ENCODE measurements at regions not wholly inside any gene's neighbourhood (a gene's known extent, or its start where the extent isn't known, plus 50 kb on each side); places are given as distances from the start of the nearest gene placed in this dataset.

- Mint-ChIP-seq H3K9me3 (ENCODE audit: unreplicated experiment) (peaks cover 4% of the 10 kb centered on the region), H3K36me3 (ENCODE audit: unreplicated experiment) (peaks cover 4% of the 10 kb centered on the region), H3K4me3 (ENCODE audit: unreplicated experiment) (no peak overlapping the region), H3K4me1 (ENCODE audit: low read depth, unreplicated experiment) (no peaks in the 10 kb centered on the region), H3K27me3 (ENCODE audit: unreplicated experiment) (no peaks in the 10 kb centered on the region), H3K27ac (ENCODE audit: unreplicated experiment) (no peak overlapping the region)
- DNase-seq: no peak
- TF ChIP-seq, protein P1, sequence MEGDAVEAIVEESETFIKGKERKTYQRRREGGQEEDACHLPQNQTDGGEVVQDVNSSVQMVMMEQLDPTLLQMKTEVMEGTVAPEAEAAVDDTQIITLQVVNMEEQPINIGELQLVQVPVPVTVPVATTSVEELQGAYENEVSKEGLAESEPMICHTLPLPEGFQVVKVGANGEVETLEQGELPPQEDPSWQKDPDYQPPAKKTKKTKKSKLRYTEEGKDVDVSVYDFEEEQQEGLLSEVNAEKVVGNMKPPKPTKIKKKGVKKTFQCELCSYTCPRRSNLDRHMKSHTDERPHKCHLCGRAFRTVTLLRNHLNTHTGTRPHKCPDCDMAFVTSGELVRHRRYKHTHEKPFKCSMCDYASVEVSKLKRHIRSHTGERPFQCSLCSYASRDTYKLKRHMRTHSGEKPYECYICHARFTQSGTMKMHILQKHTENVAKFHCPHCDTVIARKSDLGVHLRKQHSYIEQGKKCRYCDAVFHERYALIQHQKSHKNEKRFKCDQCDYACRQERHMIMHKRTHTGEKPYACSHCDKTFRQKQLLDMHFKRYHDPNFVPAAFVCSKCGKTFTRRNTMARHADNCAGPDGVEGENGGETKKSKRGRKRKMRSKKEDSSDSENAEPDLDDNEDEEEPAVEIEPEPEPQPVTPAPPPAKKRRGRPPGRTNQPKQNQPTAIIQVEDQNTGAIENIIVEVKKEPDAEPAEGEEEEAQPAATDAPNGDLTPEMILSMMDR (IDR thresholded peaks at IDR 0.05; ENCODE audit: partially characterized antibody, unreplicated experiment): no peak
These were observed 305.4 kb downstream of the BCL11B start for GRCh38 chr14:98966475-98967162.

DNA sequence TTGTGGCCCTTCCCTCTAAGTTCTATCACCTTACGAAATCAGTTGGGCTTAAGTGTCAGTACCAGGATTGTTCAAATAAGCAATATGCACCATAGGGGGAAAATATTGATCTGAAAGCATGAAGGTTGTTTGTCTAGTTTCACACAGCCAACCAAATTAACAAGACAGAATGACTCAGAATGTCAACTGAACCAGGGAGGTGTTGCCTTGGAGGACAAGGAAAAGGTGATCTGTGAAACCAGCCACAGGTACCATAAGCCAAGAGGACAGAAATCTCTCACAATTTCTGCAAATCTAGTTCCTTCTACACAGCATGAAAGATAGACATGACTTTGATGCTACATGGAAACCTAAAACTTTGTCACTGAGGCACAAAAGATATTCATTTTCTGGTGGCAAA, 297.9 kb downstream of the BCL11B start:
- no peak overlapping the region for H3K27ac Mint-ChIP-seq (ENCODE audit: unreplicated experiment)
- no peak for DNase-seq

GRCh38 chr14:98976271-98976670, 295.7 kb downstream of the BCL11B start:
- no peaks in the 10 kb centered on the region for H3K9me3 Mint-ChIP-seq (ENCODE audit: unreplicated experiment)
- H3K27me3 Mint-ChIP-seq (ENCODE audit: unreplicated experiment): no peaks in the 10 kb centered on the region
- H3K4me1 Mint-ChIP-seq (ENCODE audit: low read depth, unreplicated experiment): no peaks in the 10 kb centered on the region
- H3K27ac Mint-ChIP-seq (ENCODE audit: unreplicated experiment): no peak overlapping the region
- no peaks in the 10 kb centered on the region for H3K36me3 Mint-ChIP-seq (ENCODE audit: unreplicated experiment)
- DNase-seq: no peak
- TF ChIP-seq, protein P1 (IDR thresholded peaks at IDR 0.05; ENCODE audit: partially characterized antibody, unreplicated experiment): no peak
- H3K4me3 Mint-ChIP-seq (ENCODE audit: unreplicated experiment): no peak overlapping the region

More for the DNA sequence above, 297.9 kb downstream of the BCL11B start:
- Mint-ChIP-seq H3K4me1 (ENCODE audit: low read depth, unreplicated experiment) (no peaks in the 10 kb centered on the region), H3K36me3 (ENCODE audit: unreplicated experiment) (no peaks in the 10 kb centered on the region), H3K9me3 (ENCODE audit: unreplicated experiment) (peaks cover 2% of the 10 kb centered on the region), H3K27me3 (ENCODE audit: unreplicated experiment) (no peaks in the 10 kb centered on the region), H3K4me3 (ENCODE audit: unreplicated experiment) (no peak overlapping the region)
- TF ChIP-seq, protein P1 (IDR thresholded peaks at IDR 0.05; ENCODE audit: partially characterized antibody, unreplicated experiment): no peak

DNA sequence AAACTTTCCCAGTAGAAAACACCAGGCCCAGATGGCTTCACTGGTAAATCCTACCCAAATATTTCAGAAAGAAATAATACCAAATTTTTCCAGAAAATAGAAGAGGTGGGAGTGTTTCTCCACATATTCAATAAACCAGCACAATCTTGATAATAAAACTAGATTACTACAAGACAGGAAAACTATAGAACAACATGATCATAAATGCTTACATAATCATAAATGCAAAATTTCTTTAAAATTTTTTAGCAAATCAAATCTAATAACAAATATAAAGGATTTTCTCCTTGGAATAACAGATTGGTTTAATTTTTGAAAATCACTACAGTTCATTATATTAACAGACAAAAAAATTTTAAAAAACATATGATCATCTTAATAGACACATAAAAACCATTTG, 294.5 kb downstream of the BCL11B start:
- Mint-ChIP-seq H3K9me3 (ENCODE audit: unreplicated experiment) (no peaks in the 10 kb centered on the region), H3K27me3 (ENCODE audit: unreplicated experiment) (no peaks in the 10 kb centered on the region), H3K4me1 (ENCODE audit: low read depth, unreplicated experiment) (no peaks in the 10 kb centered on the region), H3K4me3 (ENCODE audit: unreplicated experiment) (no peak overlapping the region), H3K27ac (ENCODE audit: unreplicated experiment) (no peak overlapping the region), H3K36me3 (ENCODE audit: unreplicated experiment) (no peaks in the 10 kb centered on the region)
- TF ChIP-seq, protein P1 (IDR thresholded peaks at IDR 0.05; ENCODE audit: partially characterized antibody, unreplicated experiment): no peak
- no peak for DNase-seq

- Mint-ChIP-seq H3K27ac (ENCODE audit: unreplicated experiment) (no peak overlapping the region), H3K9me3 (ENCODE audit: unreplicated experiment) (no peaks in the 10 kb centered on the region), H3K36me3 (ENCODE audit: unreplicated experiment) (no peaks in the 10 kb centered on the region), H3K4me3 (ENCODE audit: unreplicated experiment) (no peak overlapping the region), H3K4me1 (ENCODE audit: low read depth, unreplicated experiment) (no peaks in the 10 kb centered on the region), H3K27me3 (ENCODE audit: unreplicated experiment) (peaks cover 4% of the 10 kb centered on the region)
- DNase-seq: no peak
- TF ChIP-seq, protein P1 (IDR thresholded peaks at IDR 0.05; ENCODE audit: partially characterized antibody, unreplicated experiment): no peak
These were observed 289.0 kb downstream of the BCL11B start for GRCh38 chr14:98982986-98983385.
